Retinal pigment epithelial cell (primary cell): ENCODE measurements at regions not wholly inside any gene's neighbourhood (a gene's known extent, or its start where the extent isn't known, plus 50 kb on each side); places are given as distances from the start of the nearest gene placed in this dataset.
"Not testable (repeated sequence)": the region's sequence is repeated elsewhere in the genome, so short reads cannot be mapped to it uniquely, and the experiment has no call there.

Experiments used
- DNase-seq: peaks from one replicate; pipeline ENCODE4 v3.0.0-alpha.2; 2010; ENCODE audit warnings: low read depth
- H3K4me3 ChIP-seq: 2 replicates; pipeline ENCODE4 v1.5.1; 2011; ENCODE audit warnings: mild to moderate bottlenecking, low read length, control low read depth, moderate library complexity
- CTCF ChIP-seq: conservative IDR thresholded peaks from 2 replicates; pipeline ENCODE4 v1.5.1; 2011; ENCODE audit warnings: low read depth, low read length, control low read depth, inconsistent platforms

GRCh38 chr15:35288580-35288979 is 203.5 kb upstream of the NANOGP8 start:
- no peak for DNase-seq
- H3K4me3 ChIP-seq, result no peak overlapping the region
- TF ChIP-seq CTCF, result no peak

- TF ChIP-seq CTCF, result no peak
- DNase-seq, result no peak
- no peak overlapping the region for H3K4me3 ChIP-seq
These were observed 201.6 kb upstream of the NANOGP8 start for GRCh38 chr15:35286721-35287120.

DNA sequence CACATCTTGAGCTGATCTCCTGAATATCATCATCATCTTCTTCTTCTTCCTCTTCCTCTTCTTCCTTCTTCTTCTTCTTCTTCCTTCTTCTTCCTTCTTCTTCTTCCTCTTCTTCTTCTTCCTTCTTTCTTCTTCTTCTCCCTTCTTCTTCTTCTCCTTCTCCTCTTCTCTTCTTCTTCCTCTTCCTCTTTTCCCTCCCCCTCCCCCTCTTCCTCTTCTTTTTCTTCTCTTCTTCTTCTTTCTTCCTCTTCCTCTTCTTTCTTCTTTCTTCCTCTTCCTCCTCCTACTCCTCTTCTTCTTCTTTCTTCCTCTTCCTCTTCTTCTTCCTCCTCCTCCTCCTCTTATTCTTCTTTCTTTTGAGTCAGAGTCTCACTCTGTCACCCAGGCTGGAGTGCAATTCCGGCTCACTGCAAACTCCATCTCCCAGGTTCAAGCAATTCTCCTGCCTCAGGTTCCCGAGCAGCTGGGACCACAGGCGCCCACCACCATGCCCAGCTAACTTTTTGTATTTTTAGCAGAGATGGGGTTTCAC is 197.9 kb upstream of the NANOGP8 start:
- no peak for DNase-seq
- no peak for TF ChIP-seq CTCF

DNA sequence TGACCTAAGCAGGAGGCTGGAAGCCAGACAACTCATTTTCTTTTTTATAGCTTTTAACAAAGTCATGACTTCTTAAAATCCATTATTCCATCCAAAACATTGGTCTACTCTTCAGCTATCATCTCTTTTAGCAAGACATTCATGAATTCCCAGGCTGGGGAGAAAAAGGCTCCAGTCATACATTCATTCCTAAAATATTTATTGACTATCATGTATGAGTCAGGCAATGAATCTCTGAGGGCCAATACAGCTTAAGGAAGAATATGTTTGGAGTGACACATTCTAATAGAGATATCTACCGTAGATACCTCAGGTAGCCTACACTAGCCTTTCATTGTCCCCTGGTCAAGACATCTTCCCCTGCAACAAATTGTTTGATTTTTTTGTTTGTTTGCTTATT is 196.4 kb upstream of the NANOGP8 start:
- TF ChIP-seq CTCF, result no peak
- no peak overlapping the region for H3K4me3 ChIP-seq
- no peak for DNase-seq

More for the DNA sequence above, 197.9 kb upstream of the NANOGP8 start:
- H3K4me3 ChIP-seq, result no peak overlapping the region

- no peak overlapping the region for H3K4me3 ChIP-seq
- no peak for TF ChIP-seq CTCF
- DNase-seq, result no peak
These were observed 194.7 kb upstream of the NANOGP8 start for GRCh38 chr15:35279811-35280210.

- no peak for DNase-seq
- no peak overlapping the region for H3K4me3 ChIP-seq
- no peak for TF ChIP-seq CTCF
These were observed 186.4 kb upstream of the NANOGP8 start for GRCh38 chr15:35271371-35272043.

DNA sequence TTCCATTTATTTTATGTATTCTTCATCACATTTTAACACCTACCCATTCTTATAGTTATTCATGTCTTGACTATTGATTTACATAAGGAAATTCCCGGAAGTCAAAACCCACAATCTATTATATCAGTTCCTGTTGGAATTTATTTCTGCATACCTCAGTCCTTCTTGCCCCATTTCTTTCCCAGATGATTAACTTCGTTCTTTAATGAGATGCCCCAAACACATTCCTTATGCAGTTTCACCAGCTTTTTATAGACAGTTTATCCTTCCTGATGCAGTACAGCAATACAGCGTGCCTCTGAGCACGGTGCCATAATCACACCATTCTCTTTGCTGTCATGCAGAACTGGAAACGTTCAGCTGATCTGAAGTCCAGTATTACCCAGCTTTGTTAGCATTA is 175.8 kb upstream of the NANOGP8 start:
- DNase-seq, result no peak
- no peak for TF ChIP-seq CTCF
- H3K4me3 ChIP-seq, result no peak overlapping the region

DNA sequence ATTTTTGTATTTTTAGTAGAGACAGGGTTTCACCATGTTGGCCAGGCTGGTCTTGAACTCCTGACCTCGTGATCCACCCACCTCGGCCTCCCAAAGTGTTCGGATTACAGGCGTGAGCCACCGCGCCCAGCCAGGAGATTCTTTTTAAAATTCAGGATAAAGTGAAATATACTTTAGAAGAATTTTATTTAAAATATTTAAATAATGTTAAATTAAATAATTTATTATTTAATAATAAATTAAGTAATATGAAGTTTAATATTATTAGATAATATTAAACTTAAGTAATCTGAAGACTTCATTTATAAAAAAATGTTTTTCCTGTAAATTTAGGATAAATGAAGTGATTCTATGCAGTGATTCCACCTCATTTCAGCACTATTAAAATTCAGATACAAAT is 175.2 kb upstream of the NANOGP8 start:
- H3K4me3 ChIP-seq, DNase-seq: not testable (repeated sequence)
